GM12891 (cell line): ENCODE measurements at regions not wholly inside any gene's neighbourhood (a gene's known extent, or its start where the extent isn't known, plus 50 kb on each side); places are given as distances from the start of the nearest gene placed in this dataset.

ENCODE experiments used
- POLR2A ChIP-seq: IDR thresholded peaks from 2 replicates; pipeline ENCODE4 v1.6.1; 2011; ENCODE audit warnings: low read depth, low read length, control low read depth
- POLR2AphosphoS5 ChIP-seq: IDR thresholded peaks from 2 replicates; pipeline ENCODE4 v1.6.1; 2011; ENCODE audit warnings: low read depth, low read length, control low read depth
- TAF1 ChIP-seq: IDR thresholded peaks from 2 replicates; pipeline ENCODE4 v1.6.1; 2011; ENCODE audit warnings: low read depth, low read length, control low read depth

DNA sequence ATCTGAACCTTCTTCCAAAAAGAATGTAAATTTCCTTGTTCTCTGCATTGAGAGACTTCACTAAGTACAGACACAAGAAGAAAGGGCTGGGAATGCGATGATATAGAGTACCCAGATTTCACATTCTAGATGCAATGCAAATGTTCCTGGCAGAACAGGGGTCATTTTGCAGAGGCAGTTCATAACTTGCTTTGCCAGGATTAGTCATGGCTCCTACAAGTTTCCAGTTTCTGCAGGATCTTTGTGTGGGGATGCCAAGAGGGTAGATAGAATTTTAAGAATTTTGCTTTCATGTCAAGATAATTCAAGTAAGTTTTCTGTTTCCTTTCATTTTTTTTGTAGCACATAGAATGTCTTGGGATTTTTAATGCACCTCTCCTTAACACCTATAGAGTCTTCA, 181.2 kb downstream of the FGF9 start:
- no peak for TF ChIP-seq POLR2AphosphoS5
- TF ChIP-seq POLR2A, result no peak
- TF ChIP-seq TAF1, result no peak
